HEK293 (cell line): ENCODE measurements at regions not wholly inside any gene's neighbourhood (a gene's known extent, or its start where the extent isn't known, plus 50 kb on each side); places are given as distances from the start of the nearest gene placed in this dataset.

Experiments used
- CTCF ChIA-PET: fragments of 350-600 bp; formaldehyde crosslinking; extraction: SDS; loops from one replicate; lab custom pipeline; 2021; ENCODE audit warnings: antibody characterized with exemption; lab: Yijun Ruan, JAX
- POLR2A ChIA-PET: fragments of 300-600 bp; formaldehyde crosslinking; extraction: SDS; loops from one replicate; lab custom pipeline; 2020; ENCODE audit warnings: antibody characterized with exemption, inconsistent platforms; lab: Yijun Ruan, JAX
- H3K27ac ChIP-seq: fragments of 200-500 bp; sonication (Bioruptor generic); 2 replicates; pipeline ENCODE4 v1.5.1; 2014; ENCODE audit warnings: low read depth, low read length, control low read depth, inconsistent platforms; ENCODE audit errors: extremely low read depth
- H3K36me3 ChIP-seq, 2 experiments: fragments of 200-500 bp in 1 of 2; sonication (Bioruptor generic) in 1 of 2; 1 replicate in 1 of 2; 2 replicates in 1 of 2; pipeline ENCODE4 v1.5.1; 2014 to 2017; ENCODE audit warnings: inconsistent platforms in 2 of 2, low read length in 2 of 2; ENCODE audit not compliant: control insufficient read depth in 2 of 2, insufficient read depth in 1 of 2
- H3K4me1 ChIP-seq: fragments of 200-500 bp; sonication (Bioruptor generic); 2 replicates; pipeline ENCODE4 v1.5.1; 2014; ENCODE audit warnings: mild to moderate bottlenecking, low read length, inconsistent platforms; ENCODE audit not compliant: control insufficient read depth, insufficient read depth
- H3K4me3 ChIP-seq: 2 replicates; pipeline ENCODE4 v1.5.1; 2011; ENCODE audit warnings: low read depth, mild to moderate bottlenecking, control low read depth, low read length, moderate library complexity
- H3K9me3 ChIP-seq: fragments of 200-500 bp; sonication (Bioruptor generic); 2 replicates; pipeline ENCODE4 v1.5.1; 2014; ENCODE audit warnings: low read depth, low read length, inconsistent platforms; ENCODE audit not compliant: control insufficient read depth, insufficient read depth
- PRDM1 ChIP-seq: fragments of 450-650 bp; formaldehyde crosslinking; IDR thresholded peaks from 2 replicates; pipeline ENCODE4; 2016; ENCODE audit warnings: missing biosample characterization, missing genetic modification characterization
- PRDM6 ChIP-seq: fragments of 450-650 bp; formaldehyde crosslinking; IDR thresholded peaks from 2 replicates; pipeline ENCODE4 v1.5.1; 2017; ENCODE audit warnings: missing biosample characterization, missing genetic modification characterization
- ZNF214 ChIP-seq: fragments of 450-650 bp; formaldehyde crosslinking; IDR thresholded peaks from 2 replicates; pipeline ENCODE4 v1.5.1; 2017; ENCODE audit warnings: missing biosample characterization, mild to moderate bottlenecking, missing genetic modification characterization, borderline replicate concordance
- ZNF223 ChIP-seq: fragments of 450-650 bp; formaldehyde crosslinking; IDR thresholded peaks from 2 replicates; pipeline ENCODE4 v1.5.1; 2016; ENCODE audit warnings: missing biosample characterization, missing genetic modification characterization
- ZNF549 ChIP-seq: fragments of 450-650 bp; IDR thresholded peaks from 2 replicates; pipeline ENCODE4 v1.5.1; 2018; ENCODE audit warnings: missing biosample characterization, missing genetic modification characterization, mild to moderate bottlenecking, inconsistent platforms, moderate library complexity
- ZNF560 ChIP-seq: fragments of 450-650 bp; formaldehyde crosslinking; IDR thresholded peaks from 2 replicates; pipeline ENCODE4 v1.5.1; 2017; ENCODE audit warnings: missing biosample characterization, missing genetic modification characterization, borderline replicate concordance
- ZNF777 ChIP-seq: fragments of 450-650 bp; formaldehyde crosslinking; IDR thresholded peaks from 2 replicates; pipeline ENCODE4 v1.5.1; 2017; ENCODE audit warnings: missing biosample characterization, missing genetic modification characterization, borderline replicate concordance
- ZNF792 ChIP-seq: fragments of 450-650 bp; formaldehyde crosslinking; IDR thresholded peaks from 2 replicates; pipeline ENCODE4 v1.5.1; 2016; ENCODE audit warnings: missing biosample characterization, missing genetic modification characterization
- TF ChIP-seq, protein P1 (sequence below): fragments of 450-650 bp; formaldehyde crosslinking; IDR thresholded peaks from 2 replicates; pipeline ENCODE4 v1.5.1; 2016; ENCODE audit warnings: missing biosample characterization, missing genetic modification characterization
- TF ChIP-seq, protein P2 (sequence below): fragments of 450-650 bp; formaldehyde crosslinking; IDR thresholded peaks from 2 replicates; pipeline ENCODE4 v1.5.1; 2016; ENCODE audit warnings: missing biosample characterization, missing genetic modification characterization

DNA sequence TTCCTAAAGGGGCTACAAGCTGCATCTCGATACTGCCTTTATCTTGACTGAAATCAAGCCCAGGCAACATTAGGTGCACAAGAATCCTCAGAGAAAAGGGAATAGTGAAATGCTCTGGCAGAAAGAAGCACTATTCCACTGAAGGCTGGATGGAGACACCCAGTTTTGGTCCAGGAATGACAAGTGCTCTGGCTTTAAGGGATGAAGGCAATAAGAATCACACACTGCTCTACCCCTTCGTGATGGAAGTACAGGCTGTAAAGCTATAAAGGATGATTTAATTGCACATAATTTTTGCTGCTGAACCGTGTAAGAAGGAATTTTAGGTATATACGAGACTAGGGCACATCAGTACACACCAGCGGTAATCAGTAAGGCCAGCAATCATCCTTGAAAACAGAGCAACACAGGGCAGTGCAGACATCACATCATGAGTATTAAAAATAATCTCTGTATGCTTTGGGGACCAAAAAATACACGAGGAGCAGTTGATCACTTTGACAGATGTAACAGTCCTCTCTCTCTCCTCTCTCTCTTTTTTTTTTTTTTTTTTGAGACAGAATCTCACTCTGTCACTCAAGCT, 414.6 kb upstream of the TBL1XR1 start (continued):
- TF ChIP-seq ZNF777, result no peak

GRCh38 chr3:177613901-177614300, 416.6 kb upstream of the TBL1XR1 start:
- H3K4me3 ChIP-seq, result no peak overlapping the region
- TF ChIP-seq PRDM1 (tag by site-specific recombination) (no peak), ZNF549 (tag by site-specific recombination) (peak; percentile 93), ZNF792 (tag by site-specific recombination) (no peak)
- TF ChIP-seq, protein P1, sequence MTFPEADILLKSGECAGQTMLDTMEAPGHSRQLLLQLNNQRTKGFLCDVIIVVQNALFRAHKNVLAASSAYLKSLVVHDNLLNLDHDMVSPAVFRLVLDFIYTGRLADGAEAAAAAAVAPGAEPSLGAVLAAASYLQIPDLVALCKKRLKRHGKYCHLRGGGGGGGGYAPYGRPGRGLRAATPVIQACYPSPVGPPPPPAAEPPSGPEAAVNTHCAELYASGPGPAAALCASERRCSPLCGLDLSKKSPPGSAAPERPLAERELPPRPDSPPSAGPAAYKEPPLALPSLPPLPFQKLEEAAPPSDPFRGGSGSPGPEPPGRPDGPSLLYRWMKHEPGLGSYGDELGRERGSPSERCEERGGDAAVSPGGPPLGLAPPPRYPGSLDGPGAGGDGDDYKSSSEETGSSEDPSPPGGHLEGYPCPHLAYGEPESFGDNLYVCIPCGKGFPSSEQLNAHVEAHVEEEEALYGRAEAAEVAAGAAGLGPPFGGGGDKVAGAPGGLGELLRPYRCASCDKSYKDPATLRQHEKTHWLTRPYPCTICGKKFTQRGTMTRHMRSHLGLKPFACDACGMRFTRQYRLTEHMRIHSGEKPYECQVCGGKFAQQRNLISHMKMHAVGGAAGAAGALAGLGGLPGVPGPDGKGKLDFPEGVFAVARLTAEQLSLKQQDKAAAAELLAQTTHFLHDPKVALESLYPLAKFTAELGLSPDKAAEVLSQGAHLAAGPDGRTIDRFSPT (tag by site-specific recombination), result no peak
- TF ChIP-seq, all 188 proteins: peak for 1
- Histone ChIP-seq H3K4me1 (peaks cover 4% of the 10 kb centered on the region), H3K27ac (no peak overlapping the region), H3K9me3 (no peaks in the 10 kb centered on the region), H3K36me3 (no peaks in the 10 kb centered on the region)
- CTCF ChIA-PET, result no interaction called here
- POLR2A ChIA-PET, result no interaction called here

DNA sequence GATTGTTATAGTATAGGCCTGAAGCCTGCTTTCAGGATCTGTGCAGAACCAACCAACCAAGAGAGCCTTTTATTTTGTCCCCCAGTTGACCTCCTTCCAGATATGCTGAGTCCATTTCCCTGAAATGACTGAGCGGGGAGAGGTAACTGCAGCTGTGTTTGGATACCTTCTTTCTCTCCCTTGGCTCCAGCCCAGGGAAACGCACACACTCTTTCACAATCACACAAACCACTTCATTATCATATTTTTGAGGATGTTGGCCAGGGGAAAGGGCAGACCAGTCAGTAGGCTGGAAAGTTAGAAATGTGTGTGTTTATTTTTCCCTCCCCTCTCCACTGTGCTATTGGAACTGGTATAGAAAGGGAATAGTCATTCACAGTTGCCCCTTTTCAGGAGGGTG, 417.7 kb upstream of the TBL1XR1 start:
- H3K9me3 ChIP-seq, result no peaks in the 10 kb centered on the region
- POLR2A ChIA-PET, result no interaction called here

GRCh38 chr3:177618873-177619733, 421.8 kb upstream of the TBL1XR1 start:
- Histone ChIP-seq H3K36me3 (no peaks in the 10 kb centered on the region), H3K9me3 (no peaks in the 10 kb centered on the region), H3K4me1 (peaks cover 5% of the 10 kb centered on the region; the same call in 1 of the 2 replicates), H3K27ac (no peak overlapping the region)
- POLR2A ChIA-PET, result no interaction called here
- no peak for TF ChIP-seq ZNF777
- TF ChIP-seq ZNF214 (tag by site-specific recombination), result no peak
- no peak for TF ChIP-seq ZNF560
- peak; percentile 51; the same call in 1 of the 2 replicates for TF ChIP-seq PRDM6 (tag by site-specific recombination)
- TF ChIP-seq, all 188 proteins: peak for 1
- H3K4me3 ChIP-seq, result no peak overlapping the region
- CTCF ChIA-PET, result interaction anchor here (1.1 kb wide), 1 partner anchor 23 kb away, joined by 3 read pairs; no protein-coding TSS in a partner anchor

More for the DNA sequence above, 417.7 kb upstream of the TBL1XR1 start:
- H3K27ac ChIP-seq, result no peak overlapping the region
- H3K4me3 ChIP-seq, result no peak overlapping the region
- TF ChIP-seq, protein P2, sequence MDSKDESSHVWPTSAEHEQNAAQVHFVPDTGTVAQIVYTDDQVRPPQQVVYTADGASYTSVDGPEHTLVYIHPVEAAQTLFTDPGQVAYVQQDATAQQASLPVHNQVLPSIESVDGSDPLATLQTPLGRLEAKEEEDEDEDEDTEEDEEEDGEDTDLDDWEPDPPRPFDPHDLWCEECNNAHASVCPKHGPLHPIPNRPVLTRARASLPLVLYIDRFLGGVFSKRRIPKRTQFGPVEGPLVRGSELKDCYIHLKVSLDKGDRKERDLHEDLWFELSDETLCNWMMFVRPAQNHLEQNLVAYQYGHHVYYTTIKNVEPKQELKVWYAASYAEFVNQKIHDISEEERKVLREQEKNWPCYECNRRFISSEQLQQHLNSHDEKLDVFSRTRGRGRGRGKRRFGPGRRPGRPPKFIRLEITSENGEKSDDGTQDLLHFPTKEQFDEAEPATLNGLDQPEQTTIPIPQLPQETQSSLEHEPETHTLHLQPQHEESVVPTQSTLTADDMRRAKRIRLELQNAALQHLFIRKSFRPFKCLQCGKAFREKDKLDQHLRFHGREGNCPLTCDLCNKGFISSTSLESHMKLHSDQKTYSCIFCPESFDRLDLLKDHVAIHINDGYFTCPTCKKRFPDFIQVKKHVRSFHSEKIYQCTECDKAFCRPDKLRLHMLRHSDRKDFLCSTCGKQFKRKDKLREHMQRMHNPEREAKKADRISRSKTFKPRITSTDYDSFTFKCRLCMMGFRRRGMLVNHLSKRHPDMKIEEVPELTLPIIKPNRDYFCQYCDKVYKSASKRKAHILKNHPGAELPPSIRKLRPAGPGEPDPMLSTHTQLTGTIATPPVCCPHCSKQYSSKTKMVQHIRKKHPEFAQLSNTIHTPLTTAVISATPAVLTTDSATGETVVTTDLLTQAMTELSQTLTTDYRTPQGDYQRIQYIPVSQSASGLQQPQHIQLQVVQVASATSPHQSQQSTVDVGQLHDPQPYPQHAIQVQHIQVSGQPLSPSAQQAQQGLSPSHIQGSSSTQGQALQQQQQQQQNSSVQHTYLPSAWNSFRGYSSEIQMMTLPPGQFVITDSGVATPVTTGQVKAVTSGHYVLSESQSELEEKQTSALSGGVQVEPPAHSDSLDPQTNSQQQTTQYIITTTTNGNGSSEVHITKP (tag by site-specific recombination), result peak; percentile 61
- no peak for TF ChIP-seq ZNF223
- H3K4me1 ChIP-seq, result peaks cover 9% of the 10 kb centered on the region
- no peaks in the 10 kb centered on the region for H3K36me3 ChIP-seq
- CTCF ChIA-PET, result no interaction called here
